ENCODE measurements at regions not wholly inside any gene's neighbourhood (a gene's known extent, or its start where the extent isn't known, plus 50 kb on each side); places are given as distances from the start of the nearest gene placed in this dataset.
A peak's percentile ranks its signal among the peaks of the same experiment; 100 is the strongest.

DNA sequence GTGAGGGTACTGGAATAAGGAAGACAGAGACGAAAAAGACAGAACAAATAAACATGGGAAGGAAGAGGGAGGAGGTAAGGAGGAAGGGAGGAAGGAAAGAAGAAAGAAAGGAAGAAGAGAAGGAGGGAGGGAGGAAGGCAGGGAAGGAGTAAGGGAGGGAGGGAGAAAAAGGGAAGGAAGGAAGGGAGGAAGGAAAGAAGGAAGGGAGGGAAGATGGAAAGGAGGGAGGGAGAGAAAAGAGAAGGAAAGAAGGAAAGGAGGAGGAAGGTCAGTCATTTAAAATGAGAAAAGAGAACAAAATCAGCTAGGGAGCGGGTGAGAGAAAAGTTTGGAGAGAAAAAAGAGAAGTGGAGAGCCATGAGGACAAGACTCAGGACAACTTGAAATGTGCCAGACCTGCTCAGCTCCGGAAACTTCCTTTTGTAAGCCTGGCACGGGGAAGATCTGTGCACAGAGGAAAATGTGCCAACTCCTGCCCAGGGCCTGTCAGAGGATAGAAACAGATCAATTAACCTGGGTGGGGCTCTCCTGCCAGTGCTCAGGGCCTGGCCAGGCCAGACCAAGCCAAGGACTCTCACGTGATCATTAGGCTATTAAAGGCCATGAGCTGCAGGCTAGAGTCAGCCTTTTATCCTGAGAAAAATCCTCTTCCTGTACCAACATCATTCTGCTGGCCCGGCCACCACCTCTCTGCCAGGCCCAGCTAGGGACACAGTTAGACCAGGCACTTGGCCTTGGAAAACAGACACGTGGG, 50.1 kb upstream of the BCL6 start:
- Mint-ChIP-seq H3K36me3 (ENCODE audit: low read depth) (peaks cover 53% of the 10 kb centered on the region), H3K27ac (no peak overlapping the region), H3K9me3 (peaks cover 26% of the 10 kb centered on the region), H3K4me1 (ENCODE audit: low read depth) (peaks cover 52% of the 10 kb centered on the region), H3K27me3 (ENCODE audit: low read depth) (no peaks in the 10 kb centered on the region), H3K4me3 (no peak overlapping the region)

- Mint-ChIP-seq H3K9me3 (peaks cover 26% of the 10 kb centered on the region), H3K4me3 (peak overlapping the region; percentile 65), H3K36me3 (ENCODE audit: low read depth) (peaks cover 37% of the 10 kb centered on the region), H3K4me1 (ENCODE audit: low read depth) (peaks cover 65% of the 10 kb centered on the region), H3K27me3 (ENCODE audit: low read depth) (no peaks in the 10 kb centered on the region), H3K27ac (peak overlapping the region; percentile 91)
These were observed 52.9 kb upstream of the BCL6 start for GRCh38 chr3:187798126-187798525.

DNA sequence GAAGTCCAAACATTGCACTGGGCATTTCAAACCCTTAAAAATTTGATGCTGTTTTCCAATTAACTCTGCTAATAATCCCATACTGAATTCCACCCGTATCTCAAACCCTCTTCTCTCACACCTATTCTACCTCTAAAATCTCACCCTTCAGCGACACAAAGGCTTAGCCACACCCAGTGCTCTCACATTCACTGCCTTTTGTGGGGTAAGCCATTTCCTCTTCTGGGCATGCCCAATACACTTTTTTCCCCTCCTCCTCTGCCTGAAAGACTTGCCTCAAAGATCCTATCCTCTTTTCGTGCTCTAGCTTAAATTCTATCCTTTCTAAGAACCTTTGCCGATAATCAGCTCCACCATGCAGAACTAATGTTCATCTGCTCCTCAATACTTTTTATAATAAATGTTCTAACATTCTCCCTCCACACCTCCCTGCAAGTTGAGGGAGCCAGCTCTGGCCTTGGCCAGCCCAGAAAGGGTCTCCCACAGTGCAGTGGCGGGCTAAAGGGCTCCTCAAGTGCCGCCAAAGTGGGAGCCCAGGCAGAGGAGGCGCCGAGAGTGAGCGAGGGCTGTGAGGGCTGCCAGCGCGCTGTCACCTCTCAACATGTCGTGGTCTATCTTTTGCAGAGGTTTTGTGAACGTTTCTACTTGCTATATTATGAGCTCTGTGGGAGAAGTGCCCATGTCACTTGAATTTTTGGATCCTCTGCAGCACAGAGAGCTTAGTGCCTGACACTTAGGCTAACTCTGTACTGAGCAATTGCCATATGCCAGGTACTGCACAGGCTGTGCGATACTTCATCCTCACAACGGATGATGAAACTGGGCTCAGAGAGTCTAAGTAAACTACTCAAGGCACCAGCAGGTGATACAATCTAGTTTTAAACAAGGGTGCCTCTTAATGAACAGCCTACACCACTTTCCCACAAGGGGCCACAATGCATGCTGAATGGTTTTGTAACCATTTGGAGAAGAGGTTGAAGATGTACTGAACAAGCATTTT, 53.6 kb upstream of the BCL6 start:
- H3K4me1 Mint-ChIP-seq (ENCODE audit: low read depth) = peaks cover 70% of the 10 kb centered on the region

DNA sequence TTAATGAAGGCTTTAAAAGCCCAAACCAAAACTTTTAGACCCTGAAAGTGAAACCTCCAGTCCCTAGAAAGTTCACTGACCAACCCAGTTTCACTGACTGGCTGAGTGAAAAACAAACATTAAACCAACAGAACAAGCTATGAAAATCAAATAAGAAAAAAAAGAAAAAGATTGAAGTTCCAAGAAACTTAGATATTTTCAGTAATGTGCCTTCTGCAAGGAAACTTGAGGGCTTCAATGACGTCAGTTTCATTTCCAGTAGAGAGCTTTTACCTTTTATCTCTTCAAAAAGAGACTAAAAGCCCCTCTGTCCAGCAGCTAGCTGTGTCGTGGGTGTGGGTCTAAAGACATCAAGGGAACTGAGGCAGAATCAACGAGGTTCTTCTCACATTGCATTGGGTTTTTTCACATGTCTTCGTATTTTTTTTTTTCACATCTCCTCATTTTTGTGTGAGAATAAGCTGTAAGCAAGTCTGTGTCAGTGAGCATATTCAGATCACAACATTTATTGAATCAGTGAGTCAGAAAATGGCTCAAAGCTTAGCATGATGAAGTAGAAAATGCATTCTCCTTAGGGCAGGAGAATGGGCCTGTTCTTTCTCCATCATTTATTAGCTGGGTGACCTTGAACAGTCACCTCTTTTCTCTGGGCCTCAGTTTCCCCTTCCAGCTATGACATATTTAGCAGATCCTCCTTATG, 54.8 kb upstream of the BCL6 start:
- Mint-ChIP-seq H3K27me3 (ENCODE audit: low read depth) (no peaks in the 10 kb centered on the region), H3K36me3 (ENCODE audit: low read depth) (peaks cover 22% of the 10 kb centered on the region), H3K4me1 (ENCODE audit: low read depth) (peaks cover 78% of the 10 kb centered on the region), H3K4me3 (peak overlapping the region; percentile 70), H3K9me3 (peaks cover 17% of the 10 kb centered on the region), H3K27ac (peak overlapping the region; percentile 91)

More for the DNA sequence above, 53.6 kb upstream of the BCL6 start:
- Mint-ChIP-seq H3K27me3 (ENCODE audit: low read depth) (no peaks in the 10 kb centered on the region), H3K36me3 (ENCODE audit: low read depth) (peaks cover 31% of the 10 kb centered on the region), H3K27ac (peak overlapping the region; percentile 91), H3K9me3 (peaks cover 26% of the 10 kb centered on the region), H3K4me3 (peak overlapping the region; percentile 65)

DNA sequence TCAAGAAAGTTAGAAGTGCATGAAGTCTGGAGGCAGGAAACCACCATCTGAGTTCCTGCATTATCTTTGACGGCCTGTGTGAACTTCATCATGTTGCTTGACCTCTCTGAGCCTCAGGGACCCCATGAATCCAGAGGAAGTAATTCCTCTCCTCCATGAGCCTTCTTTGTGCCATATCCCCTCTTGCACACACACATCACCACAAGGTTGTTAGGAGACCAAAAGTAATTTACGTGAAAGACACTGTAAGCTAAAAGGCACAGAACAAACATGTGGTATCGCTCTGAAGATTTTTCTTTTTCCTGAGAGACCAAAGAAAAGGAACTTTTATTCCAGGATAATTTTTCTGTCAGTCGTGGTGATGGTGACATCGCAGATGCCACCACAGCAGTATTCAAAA, 55.9 kb upstream of the BCL6 start:
- H3K4me3 Mint-ChIP-seq = peak overlapping the region; percentile 36
- peaks cover 21% of the 10 kb centered on the region for H3K36me3 Mint-ChIP-seq (ENCODE audit: low read depth)
- H3K27ac Mint-ChIP-seq = peak overlapping the region; percentile 91
- H3K27me3 Mint-ChIP-seq (ENCODE audit: low read depth) = no peaks in the 10 kb centered on the region
- H3K9me3 Mint-ChIP-seq = peaks cover 24% of the 10 kb centered on the region
- peaks cover 84% of the 10 kb centered on the region for H3K4me1 Mint-ChIP-seq (ENCODE audit: low read depth)

DNA sequence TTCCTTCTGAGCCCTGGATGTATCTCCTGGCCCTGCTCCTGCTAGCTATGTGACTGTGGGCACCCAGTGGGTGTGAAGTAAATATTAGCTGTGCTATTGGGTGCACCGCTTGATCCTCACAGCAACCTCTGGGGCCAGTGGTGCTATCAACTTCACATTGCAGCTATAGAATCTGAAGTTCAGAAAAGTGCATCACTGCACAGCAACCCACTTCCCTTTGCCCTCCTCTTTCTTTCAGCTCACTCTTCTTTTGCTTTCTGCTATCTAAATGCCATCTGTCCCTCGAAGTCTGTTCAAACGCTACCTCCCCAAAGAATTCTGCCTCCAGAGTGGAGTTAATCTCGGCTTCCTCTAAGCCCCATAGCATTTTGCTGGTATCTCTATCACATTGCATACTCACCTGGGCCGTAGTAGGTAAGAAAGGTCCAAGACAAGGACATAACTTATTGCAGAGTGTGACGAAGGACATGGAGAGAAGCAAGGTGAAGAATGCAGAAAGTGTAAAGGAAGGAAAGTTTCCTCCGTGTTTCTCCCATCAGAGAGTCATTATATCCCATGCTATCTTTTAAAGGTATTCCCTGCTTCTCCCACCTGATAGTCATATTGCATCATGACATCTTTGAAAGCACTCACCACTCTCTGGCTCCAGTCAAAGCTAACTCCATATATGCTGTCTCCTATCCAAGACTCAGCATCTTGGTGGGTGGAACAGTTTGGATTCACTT, 57.1 kb upstream of the BCL6 start:
- no peaks in the 10 kb centered on the region for H3K27me3 Mint-ChIP-seq (ENCODE audit: low read depth)
- H3K36me3 Mint-ChIP-seq (ENCODE audit: low read depth) = peaks cover 21% of the 10 kb centered on the region
- peak overlapping the region; percentile 52 for H3K4me3 Mint-ChIP-seq
- H3K27ac Mint-ChIP-seq = peak overlapping the region; percentile 91
- H3K4me1 Mint-ChIP-seq (ENCODE audit: low read depth) = peaks cover 89% of the 10 kb centered on the region
- peaks cover 25% of the 10 kb centered on the region for H3K9me3 Mint-ChIP-seq

DNA sequence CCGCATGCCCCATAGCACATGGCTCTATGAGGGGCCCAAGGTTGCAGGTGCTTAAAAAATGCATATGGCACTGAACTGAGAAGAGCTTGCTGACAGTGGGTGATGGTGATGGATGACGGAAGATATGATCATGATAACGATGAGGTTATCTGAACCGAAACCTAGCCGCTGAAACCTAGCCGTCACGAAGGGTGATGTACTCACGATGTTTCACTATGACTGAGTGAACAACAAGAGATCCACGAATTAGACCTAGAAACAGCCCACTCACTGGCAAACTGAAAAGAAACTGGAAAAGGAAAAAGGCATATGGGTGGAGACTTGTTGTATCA, 57.6 kb upstream of the BCL6 start:
- peak overlapping the region; percentile 91 for H3K27ac Mint-ChIP-seq
- peak overlapping the region; percentile 52 for H3K4me3 Mint-ChIP-seq
- peaks cover 88% of the 10 kb centered on the region for H3K4me1 Mint-ChIP-seq (ENCODE audit: low read depth)

DNA sequence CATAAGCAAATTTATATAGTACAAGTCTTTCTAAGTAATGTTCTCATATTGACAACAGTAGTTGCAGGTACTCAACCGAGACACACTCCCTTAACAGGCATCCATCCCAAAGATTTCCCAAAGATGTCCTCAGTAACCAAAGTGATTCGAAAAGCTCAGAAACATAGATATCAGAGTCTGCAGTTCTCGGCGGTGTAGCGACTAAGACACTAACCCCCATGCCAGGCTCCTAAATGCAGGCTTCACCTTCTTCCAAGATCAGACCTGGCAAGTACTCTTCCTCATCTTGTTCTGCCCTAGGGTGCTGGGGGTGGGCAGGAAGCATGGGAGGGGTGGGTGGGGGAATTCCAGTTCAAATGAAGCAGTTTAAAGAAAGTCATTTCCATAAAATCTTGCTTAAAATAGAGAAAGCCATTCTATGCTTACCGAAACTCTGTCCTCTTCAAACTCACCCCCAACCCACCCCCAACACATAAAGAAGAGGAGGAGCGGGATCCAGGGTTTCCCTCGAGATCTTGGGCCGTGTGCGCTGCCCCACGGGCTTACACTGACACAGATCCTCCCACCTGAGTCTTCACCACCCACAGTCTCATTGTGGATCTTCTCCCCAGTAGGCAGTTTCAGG, 59.0 kb upstream of the BCL6 start:
- H3K36me3 Mint-ChIP-seq (ENCODE audit: low read depth) = peaks cover 13% of the 10 kb centered on the region
- no peaks in the 10 kb centered on the region for H3K27me3 Mint-ChIP-seq (ENCODE audit: low read depth)
- H3K9me3 Mint-ChIP-seq = peaks cover 13% of the 10 kb centered on the region
- H3K4me3 Mint-ChIP-seq = peak overlapping the region; percentile 33
- peak overlapping the region; percentile 94 for H3K27ac Mint-ChIP-seq
- peaks cover 79% of the 10 kb centered on the region for H3K4me1 Mint-ChIP-seq (ENCODE audit: low read depth)

More for the DNA sequence above, 57.6 kb upstream of the BCL6 start:
- Mint-ChIP-seq H3K27me3 (ENCODE audit: low read depth) (no peaks in the 10 kb centered on the region), H3K36me3 (ENCODE audit: low read depth) (peaks cover 18% of the 10 kb centered on the region), H3K9me3 (peaks cover 21% of the 10 kb centered on the region)

DNA sequence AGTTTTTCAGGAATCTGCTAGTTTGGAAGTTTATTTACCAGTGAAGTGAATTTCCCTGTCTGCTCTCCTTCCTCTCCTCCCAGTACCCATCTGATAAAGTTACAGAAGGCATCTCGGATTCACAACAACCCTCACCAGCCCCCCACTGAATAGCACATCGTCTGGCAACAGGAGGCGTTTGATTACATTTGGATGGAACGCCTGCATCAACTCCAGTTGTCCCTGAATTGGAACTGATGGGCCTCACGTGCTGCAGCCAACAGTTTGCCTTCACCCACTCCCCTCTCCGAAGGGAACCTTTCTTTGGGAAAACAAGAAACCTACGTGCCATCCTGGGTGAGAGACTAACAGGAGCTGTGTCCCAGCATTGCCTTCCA, 59.5 kb upstream of the BCL6 start:
- Mint-ChIP-seq H3K27me3 (ENCODE audit: low read depth) (no peaks in the 10 kb centered on the region), H3K36me3 (ENCODE audit: low read depth) (peaks cover 13% of the 10 kb centered on the region), H3K9me3 (peaks cover 13% of the 10 kb centered on the region), H3K4me3 (peak overlapping the region; percentile 26), H3K27ac (peak overlapping the region; percentile 94), H3K4me1 (ENCODE audit: low read depth) (peaks cover 74% of the 10 kb centered on the region)

DNA sequence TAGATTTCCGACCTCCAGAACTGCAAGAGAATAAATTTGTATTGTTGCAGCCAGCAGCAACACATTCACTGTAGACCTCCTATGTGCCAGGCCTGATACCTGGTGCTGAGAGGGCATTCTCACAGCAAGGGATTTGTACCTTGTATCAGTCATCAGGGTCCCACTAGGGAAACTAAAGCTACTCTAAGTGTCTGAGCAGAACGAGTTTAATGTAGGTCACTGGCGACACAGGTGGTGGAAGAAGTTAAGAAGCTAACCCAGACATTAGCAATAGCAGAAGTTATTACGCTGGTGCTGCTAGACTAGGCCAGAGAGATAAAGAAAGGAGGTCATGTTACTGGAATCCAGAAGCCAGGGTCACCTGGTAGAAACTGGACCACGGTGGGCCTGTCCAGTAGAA, 60.5 kb upstream of the BCL6 start:
- no peak overlapping the region for H3K4me3 Mint-ChIP-seq

DNA sequence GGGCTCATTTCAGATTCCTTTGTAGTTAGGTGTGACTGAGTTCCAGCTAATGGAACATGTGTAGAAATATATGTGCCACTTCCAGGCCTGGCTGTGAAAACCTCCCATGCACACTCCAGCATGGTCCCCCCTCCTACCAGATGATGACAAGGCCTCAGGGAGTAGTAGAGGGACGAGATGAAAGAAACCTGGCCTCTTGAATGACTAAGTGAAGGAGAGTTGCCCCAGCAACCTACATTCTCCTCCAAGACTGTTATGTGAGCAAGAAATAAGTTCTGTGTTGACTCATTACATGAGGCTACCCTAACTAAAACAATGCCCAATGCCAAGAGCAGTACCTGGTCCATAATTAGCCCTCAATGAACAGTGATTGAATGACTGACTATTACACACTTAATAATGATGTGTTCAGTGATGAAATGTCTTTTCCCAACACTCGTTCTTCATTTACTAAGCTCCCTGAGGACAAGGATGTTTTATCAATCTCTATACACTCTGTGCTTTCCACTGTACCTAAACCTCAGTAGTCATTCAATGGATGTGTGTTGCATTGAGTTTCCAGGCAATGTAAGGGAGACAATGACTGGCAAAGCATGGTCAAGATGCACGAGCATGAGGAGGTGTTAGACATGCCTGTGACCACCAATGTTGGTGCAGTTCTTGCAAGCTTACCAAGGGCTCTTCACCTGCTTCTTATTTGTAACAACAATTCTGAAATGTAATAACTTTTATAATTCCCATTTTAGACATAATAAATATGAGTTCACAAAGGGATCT, 62.0 kb upstream of the BCL6 start:
- peaks cover 10% of the 10 kb centered on the region for H3K36me3 Mint-ChIP-seq (ENCODE audit: low read depth)
- no peak overlapping the region for H3K4me3 Mint-ChIP-seq
- no peaks in the 10 kb centered on the region for H3K27me3 Mint-ChIP-seq (ENCODE audit: low read depth)
- H3K4me1 Mint-ChIP-seq (ENCODE audit: low read depth) = peaks cover 71% of the 10 kb centered on the region
- peak overlapping the region; percentile 80 for H3K27ac Mint-ChIP-seq
- peaks cover 19% of the 10 kb centered on the region for H3K9me3 Mint-ChIP-seq

More for the DNA sequence above, 60.5 kb upstream of the BCL6 start:
- peaks cover 13% of the 10 kb centered on the region for H3K36me3 Mint-ChIP-seq (ENCODE audit: low read depth)
- no peaks in the 10 kb centered on the region for H3K27me3 Mint-ChIP-seq (ENCODE audit: low read depth)
- peaks cover 74% of the 10 kb centered on the region for H3K4me1 Mint-ChIP-seq (ENCODE audit: low read depth)
- H3K27ac Mint-ChIP-seq = peak overlapping the region; percentile 47
- H3K9me3 Mint-ChIP-seq = peaks cover 13% of the 10 kb centered on the region

DNA sequence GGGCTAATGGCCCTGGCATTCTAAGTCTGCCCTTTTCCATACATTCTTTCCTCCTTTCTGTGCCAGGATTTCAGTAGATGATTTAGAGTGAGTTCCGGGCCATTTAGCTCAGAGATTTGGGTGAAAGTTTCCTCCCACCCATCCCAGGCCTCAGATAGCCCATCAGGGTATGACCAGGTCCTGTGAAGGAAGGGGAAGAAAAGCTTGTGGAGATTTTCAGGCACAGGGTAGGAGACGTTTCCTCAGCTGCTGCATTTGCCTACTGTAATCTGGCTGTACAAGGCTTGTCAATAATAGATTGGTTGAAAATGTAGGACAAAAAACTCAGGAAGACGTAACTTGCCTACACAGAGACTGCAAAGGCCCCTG, 63.2 kb upstream of the BCL6 start:
- Mint-ChIP-seq H3K9me3 (peaks cover 19% of the 10 kb centered on the region), H3K36me3 (ENCODE audit: low read depth) (peaks cover 13% of the 10 kb centered on the region), H3K4me1 (ENCODE audit: low read depth) (peaks cover 61% of the 10 kb centered on the region), H3K4me3 (no peak overlapping the region), H3K27ac (no peak overlapping the region), H3K27me3 (ENCODE audit: low read depth) (no peaks in the 10 kb centered on the region)

DNA sequence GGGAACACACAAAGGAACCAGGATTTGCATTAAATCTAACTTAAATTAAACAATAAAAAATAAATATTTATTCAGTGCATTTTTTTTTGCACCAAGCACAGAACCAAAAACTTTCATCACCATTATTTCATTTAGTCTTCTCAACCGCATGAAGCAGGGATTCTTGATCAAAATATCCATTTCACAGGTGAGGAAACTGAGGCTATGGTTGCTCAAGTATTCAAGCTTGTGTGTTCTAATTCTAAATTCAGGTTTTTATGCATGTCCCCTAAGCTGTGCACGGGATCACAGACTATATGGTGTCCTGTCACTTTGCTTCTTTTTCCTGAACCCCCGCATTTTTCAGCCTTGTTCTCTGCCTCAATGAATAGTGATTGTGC, 64.3 kb upstream of the BCL6 start:
- Mint-ChIP-seq H3K27ac (no peak overlapping the region), H3K9me3 (peaks cover 19% of the 10 kb centered on the region), H3K27me3 (ENCODE audit: low read depth) (no peaks in the 10 kb centered on the region), H3K4me1 (ENCODE audit: low read depth) (peaks cover 52% of the 10 kb centered on the region), H3K4me3 (no peak overlapping the region), H3K36me3 (ENCODE audit: low read depth) (peaks cover 13% of the 10 kb centered on the region)
